ENCODE measurements at regions not wholly inside any gene's neighbourhood (a gene's known extent, or its start where the extent isn't known, plus 50 kb on each side); places are given as distances from the start of the nearest gene placed in this dataset.
"Not testable (repeated sequence)": the region's sequence is repeated elsewhere in the genome, so short reads cannot be mapped to it uniquely, and the experiment has no call there.

DNA sequence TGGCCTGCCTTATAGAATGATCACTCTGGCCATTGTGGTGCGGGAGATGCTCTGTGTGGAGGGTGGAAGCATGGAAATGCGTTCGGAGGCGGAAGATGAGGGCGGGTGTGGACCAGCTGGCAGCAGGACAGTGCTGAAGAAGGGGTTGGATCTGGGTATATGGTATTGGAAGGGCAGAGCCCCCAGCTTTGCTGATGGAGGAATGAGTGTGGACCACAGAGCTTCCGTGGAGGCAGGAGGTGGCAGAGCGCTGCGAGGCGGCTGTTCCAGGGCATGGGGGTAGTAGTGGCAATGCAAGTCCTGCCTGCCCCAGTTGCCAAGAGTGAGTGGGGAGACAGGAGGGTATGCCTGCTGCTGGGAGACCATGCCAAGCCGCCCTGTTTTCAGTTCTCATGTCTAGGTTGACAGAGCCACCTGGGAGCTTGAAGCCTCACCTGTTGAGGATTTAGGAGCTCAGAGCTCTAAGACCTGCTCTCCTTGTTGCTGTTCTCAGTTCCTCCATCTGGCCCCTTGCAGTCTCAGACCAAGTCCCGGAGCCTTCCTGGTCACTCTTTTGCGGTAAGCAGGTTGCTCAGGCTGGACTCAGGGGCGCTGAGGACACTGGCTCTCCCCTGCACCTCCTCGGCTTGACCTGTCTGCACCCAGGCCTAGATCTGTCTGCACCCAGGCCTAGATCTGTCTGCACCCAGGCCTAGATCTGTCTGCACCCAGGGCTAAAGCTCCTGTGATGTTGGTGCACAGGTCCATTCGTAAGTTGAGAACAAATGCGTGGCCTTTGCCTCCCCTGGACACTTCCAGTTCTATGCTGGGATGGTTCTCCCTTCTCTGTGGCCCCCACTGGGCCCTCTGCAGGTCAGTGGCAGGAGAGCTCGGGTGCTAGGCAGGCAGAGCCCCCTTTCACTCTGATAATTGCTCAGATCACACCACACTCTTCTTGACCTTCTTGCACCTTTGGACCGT lies 290.5 kb upstream of the HS6ST1 start:
- TF ChIP-seq, protein P1, sequence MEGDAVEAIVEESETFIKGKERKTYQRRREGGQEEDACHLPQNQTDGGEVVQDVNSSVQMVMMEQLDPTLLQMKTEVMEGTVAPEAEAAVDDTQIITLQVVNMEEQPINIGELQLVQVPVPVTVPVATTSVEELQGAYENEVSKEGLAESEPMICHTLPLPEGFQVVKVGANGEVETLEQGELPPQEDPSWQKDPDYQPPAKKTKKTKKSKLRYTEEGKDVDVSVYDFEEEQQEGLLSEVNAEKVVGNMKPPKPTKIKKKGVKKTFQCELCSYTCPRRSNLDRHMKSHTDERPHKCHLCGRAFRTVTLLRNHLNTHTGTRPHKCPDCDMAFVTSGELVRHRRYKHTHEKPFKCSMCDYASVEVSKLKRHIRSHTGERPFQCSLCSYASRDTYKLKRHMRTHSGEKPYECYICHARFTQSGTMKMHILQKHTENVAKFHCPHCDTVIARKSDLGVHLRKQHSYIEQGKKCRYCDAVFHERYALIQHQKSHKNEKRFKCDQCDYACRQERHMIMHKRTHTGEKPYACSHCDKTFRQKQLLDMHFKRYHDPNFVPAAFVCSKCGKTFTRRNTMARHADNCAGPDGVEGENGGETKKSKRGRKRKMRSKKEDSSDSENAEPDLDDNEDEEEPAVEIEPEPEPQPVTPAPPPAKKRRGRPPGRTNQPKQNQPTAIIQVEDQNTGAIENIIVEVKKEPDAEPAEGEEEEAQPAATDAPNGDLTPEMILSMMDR (IDR thresholded peaks at IDR 0.05; ENCODE audit: low read depth, low read length): no peak
- no peak overlapping the region for H3K4me3 ChIP-seq (replicated peaks in 1 of 2; ENCODE audit: low read depth in 2 of 2, low read length in 2 of 2)
- DNase-seq (ENCODE audit: low read depth in 2 of 2): no peak

DNA sequence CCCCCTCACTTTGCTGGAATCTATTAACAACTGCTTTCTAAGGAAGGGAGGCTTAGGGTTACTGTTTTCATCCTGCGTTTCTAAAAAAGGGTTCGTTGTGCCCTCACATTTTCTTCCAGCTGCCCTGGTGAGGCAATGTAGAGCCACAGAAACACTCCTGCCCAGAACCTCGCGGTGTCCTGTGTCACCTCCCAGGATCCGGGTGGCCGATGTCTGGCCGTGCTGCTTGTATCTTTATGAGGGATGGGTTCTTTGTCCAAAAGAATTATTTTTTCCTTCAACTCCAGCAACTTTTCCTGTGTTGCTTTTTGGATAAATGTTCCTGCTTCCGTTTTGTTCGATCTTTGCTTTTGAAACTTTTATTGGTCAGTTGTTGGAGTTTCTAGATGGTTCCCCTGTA lies 291.8 kb upstream of the HS6ST1 start:
- no peak for DNase-seq (ENCODE audit: low read depth in 2 of 2)
- H3K4me3 ChIP-seq (replicated peaks in 1 of 2; ENCODE audit: low read depth in 2 of 2, low read length in 2 of 2): no peak overlapping the region
- TF ChIP-seq, protein P1 (IDR thresholded peaks at IDR 0.05; ENCODE audit: low read depth, low read length): no peak

DNA sequence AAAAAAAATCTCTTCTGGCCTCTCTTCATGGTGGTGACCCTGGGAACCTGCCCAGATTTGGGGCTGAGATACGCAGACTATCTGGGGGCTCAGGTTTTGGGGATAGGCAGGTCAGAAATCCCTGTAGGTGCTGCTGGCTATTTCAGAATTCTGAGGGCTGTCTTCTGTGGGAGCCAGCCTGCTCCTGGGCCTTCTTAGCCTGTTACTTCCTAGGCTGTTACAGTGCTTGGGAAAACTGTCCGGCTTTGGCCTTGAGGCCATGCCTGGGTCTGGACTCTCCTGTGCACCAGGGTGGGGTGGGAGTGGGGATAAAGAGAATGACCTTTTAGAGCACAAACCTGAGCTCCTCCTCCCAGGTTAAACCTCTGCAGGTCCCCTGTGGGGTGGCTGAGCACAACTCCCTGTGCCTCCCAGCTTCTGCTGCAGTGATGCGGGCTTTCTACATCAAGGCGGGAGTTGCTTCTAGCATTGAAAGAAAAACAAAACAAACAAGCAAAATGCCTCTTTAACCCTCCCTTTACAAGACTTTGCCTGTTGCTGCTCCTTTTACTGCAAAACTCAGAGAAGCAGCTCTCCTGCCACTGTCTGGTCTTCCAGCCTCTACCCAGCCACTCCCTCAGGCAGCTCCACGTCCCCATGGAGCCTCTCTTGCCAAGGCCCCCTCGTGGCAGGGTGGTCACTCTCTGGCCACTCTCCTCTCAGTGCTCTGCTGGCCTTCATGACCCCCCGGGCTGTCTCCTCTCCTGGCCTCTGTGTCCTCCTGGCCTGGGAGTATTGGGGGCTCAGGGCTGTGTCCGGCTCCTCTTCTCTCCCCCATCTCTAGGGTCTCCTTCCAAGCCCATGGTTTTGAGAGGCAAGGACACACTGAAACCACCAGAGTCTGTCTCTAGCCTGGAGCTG lies 293.0 kb upstream of the HS6ST1 start:
- DNase-seq (ENCODE audit: low read depth in 2 of 2): no peak
- no peak overlapping the region for H3K4me3 ChIP-seq (replicated peaks in 1 of 2; ENCODE audit: low read depth in 2 of 2, low read length in 2 of 2)
- TF ChIP-seq, protein P1 (IDR thresholded peaks at IDR 0.05; ENCODE audit: low read depth, low read length): no peak

DNA sequence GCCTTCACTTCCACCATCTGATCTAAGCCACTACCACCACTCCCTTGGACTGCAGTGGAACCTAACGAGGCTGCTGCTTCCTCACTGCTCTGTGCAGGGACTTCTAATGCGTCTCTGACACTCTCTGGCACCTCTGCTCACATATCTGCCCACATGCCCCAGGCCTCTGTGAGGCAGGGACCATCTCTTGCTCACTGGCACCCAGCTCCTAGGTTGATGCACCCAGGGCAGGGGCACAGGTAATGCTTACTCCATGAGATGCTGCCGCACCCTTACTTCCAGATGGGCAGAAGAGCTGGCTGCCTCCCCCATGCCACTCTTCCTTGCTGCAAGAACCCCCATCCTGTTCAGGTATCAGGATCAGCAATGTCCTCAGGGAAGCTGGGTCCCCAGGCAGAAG lies 294.0 kb upstream of the HS6ST1 start:
- DNase-seq (ENCODE audit: low read depth in 2 of 2): no peak
- no peak overlapping the region for H3K4me3 ChIP-seq (replicated peaks in 1 of 2; ENCODE audit: low read depth in 2 of 2, low read length in 2 of 2)
- TF ChIP-seq, protein P1 (IDR thresholded peaks at IDR 0.05; ENCODE audit: low read depth, low read length): no peak

DNA sequence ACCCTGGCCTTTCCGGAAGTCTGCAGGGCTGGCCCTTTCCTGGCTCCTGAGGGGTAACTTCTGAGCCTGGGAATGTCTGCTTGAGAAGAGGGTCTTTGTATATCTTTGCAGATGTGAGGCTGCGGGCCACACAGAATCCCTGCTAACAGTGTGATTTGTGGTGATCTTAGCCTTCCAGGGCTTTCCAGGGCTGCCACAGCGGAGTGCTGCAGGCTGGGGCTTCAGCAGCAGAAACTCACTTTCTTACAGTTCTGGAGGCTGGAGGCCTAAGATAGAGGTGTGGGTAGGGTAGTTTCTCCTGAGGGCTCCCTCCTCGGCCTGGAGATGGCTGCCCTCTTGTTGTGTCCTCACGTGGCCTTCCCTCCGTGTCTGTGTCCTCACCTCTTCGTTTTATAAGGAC lies 294.7 kb upstream of the HS6ST1 start:
- no peak overlapping the region for H3K4me3 ChIP-seq (replicated peaks in 1 of 2; ENCODE audit: low read depth in 2 of 2, low read length in 2 of 2)
- DNase-seq (ENCODE audit: low read depth in 2 of 2): no peak
- TF ChIP-seq, protein P1 (IDR thresholded peaks at IDR 0.05; ENCODE audit: low read depth, low read length): no peak

DNA sequence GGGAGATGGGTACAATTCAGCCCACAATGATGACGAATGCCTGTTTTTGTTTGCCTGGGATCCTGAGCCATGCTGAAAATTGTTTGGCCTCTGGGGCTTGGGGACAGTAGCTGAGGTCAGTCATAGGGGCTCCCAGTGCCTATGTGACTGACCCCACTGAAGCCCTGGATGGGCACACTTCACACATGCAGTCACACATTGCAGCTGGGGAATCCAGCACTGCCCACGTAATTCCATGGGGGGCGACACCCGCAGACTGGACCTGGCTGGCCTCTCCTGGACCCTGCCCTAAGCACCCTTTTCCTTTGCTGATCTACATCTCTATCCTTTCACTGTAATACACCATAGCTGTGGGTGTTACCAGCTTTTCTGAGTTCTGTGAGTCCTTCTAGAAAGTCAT lies 295.2 kb upstream of the HS6ST1 start:
- no peak overlapping the region for H3K4me3 ChIP-seq (replicated peaks in 1 of 2; ENCODE audit: low read depth in 2 of 2, low read length in 2 of 2)
- TF ChIP-seq, protein P1 (IDR thresholded peaks at IDR 0.05; ENCODE audit: low read depth, low read length): no peak
- DNase-seq (ENCODE audit: low read depth in 2 of 2): no peak

DNA sequence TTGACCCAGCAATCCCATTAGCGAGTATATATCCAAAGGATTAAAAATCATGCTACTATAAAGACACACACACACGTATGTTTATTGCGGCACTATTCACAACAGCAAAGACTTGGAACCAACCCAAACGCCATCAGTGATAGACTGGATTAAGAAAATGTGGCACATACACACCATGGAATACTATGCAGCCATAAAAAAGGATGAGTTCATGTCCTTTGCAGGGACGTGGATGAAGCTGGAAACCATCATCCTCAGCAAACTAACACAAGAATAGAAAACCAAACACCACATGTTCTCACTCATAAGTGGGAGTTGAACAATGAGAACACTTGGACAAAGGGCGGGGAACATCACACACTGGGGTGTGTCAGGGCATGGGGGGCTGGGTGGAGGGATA lies 296.2 kb upstream of the HS6ST1 start:
- not testable (repeated sequence) for H3K4me3 ChIP-seq (replicated peaks in 1 of 2; ENCODE audit: low read depth in 2 of 2, low read length in 2 of 2); DNase-seq (ENCODE audit: low read depth in 2 of 2)
